HepG2 (cell line): ENCODE measurements at regions not wholly inside any gene's neighbourhood (a gene's known extent, or its start where the extent isn't known, plus 50 kb on each side); places are given as distances from the start of the nearest gene placed in this dataset.
A peak's percentile ranks its signal among the peaks of the same experiment; 100 is the strongest.

Experiments used
- ATAC-seq: fragments of 200-7000 bp; cut with Tn5 transposase; 3 replicates; pipeline ENCODE4 v1.9.1; 2020; ENCODE audit warnings: mild to moderate bottlenecking, moderate library complexity
- BruUV-seq: library from RNA; stranded (reverse); fragments of 400-500 nt; replicated peaks from 2 replicates; lab custom pipeline; 2021; lab: Mats Ljungman, UMichigan
- CTCF ChIA-PET: fragments of 300-600 bp; formaldehyde crosslinking; extraction: SDS; loops from one replicate; lab custom pipeline; 2021; ENCODE audit warnings: low total read pairs, inconsistent platforms, low intra/inter-chr PET ratio; lab: Yijun Ruan, JAX
- POLR2A ChIA-PET: fragments of 350-600 bp; sonication (Branson Sonifier 250); formaldehyde crosslinking; loops from one replicate; lab custom pipeline; 2020; ENCODE audit warnings: antibody characterized with exemption, inconsistent platforms; lab: Yijun Ruan, JAX
- DNase-seq: peaks from one replicate; pipeline ENCODE4 v3.0.0-alpha.2; 2015; ENCODE audit warnings: low spot score
- FAIRE-seq: peaks from 3 replicates; lab custom pipeline; 2011; peaks lifted over from hg19 to GRCh38; lab: Jason Lieb, UNC
- H2AFZ ChIP-seq: one replicate; pipeline ENCODE4 v1.6.1; 2011; ENCODE audit warnings: low read length, inconsistent platforms
- H3K27ac ChIP-seq: fragments of 300-600 bp; 3 replicates; pipeline ENCODE4 v1.8.0; 2011; ENCODE audit warnings: mixed run types, mild to moderate bottlenecking, mixed read lengths, low read length, inconsistent platforms; ENCODE audit not compliant: insufficient read depth; ENCODE audit errors: extremely low read length
- H3K27me3 ChIP-seq, 2 experiments: fragments of 200-600 bp in 1 of 2; 2 replicates in 1 of 2; 3 replicates in 1 of 2; pipeline versions ENCODE4 v1.6.0 to v1.8.0; 2011; ENCODE audit warnings: low read length in 2 of 2, mild to moderate bottlenecking in 2 of 2, moderate library complexity in 2 of 2, inconsistent platforms in 1 of 2; ENCODE audit not compliant: insufficient read depth in 2 of 2, control insufficient read depth in 1 of 2
- H3K36me3 ChIP-seq, 2 experiments: fragments of 200-600 bp in 1 of 2; replicated peaks in 1 of 2; 2 replicates in 1 of 2; 3 replicates in 1 of 2; pipeline versions ENCODE4 v1.5.1 to v1.8.0; 2011; ENCODE audit warnings: low read length in 2 of 2, inconsistent platforms in 1 of 2; ENCODE audit not compliant: insufficient read depth in 2 of 2, control insufficient read depth in 1 of 2
- H3K4me1 ChIP-seq: 2 replicates; pipeline ENCODE4 v1.5.1; 2012; ENCODE audit warnings: low read length, inconsistent platforms; ENCODE audit not compliant: insufficient read depth
- H3K4me2 ChIP-seq: 2 replicates; pipeline ENCODE4 v1.6.0; 2011; ENCODE audit warnings: low read depth, low read length, inconsistent platforms
- H3K4me3 ChIP-seq, 3 experiments: fragments of 200-600 bp in 1 of 3; sonication (generic), shearing (Covaris generic) in 1 of 3; replicated peaks in 1 of 3; 2 replicates each; pipeline ENCODE4 v1.5.1; 2011 to 2016; ENCODE audit warnings: low read length in 3 of 3, inconsistent platforms in 2 of 3, low read depth in 2 of 3, mild to moderate bottlenecking in 2 of 3, control low read depth in 1 of 3, mixed read lengths in 1 of 3; ENCODE audit not compliant: insufficient read depth in 1 of 3
- H3K79me2 ChIP-seq: one replicate; pipeline ENCODE4 v1.6.1; 2011; ENCODE audit warnings: low read length, inconsistent platforms; ENCODE audit not compliant: insufficient read depth
- H3K9ac ChIP-seq: 2 replicates; pipeline ENCODE4 v1.6.0; 2011; ENCODE audit warnings: mild to moderate bottlenecking, low read depth, low read length, inconsistent platforms; ENCODE audit not compliant: insufficient read depth
- H3K9me3 ChIP-seq: 2 replicates; pipeline ENCODE4 v1.5.1; 2012; ENCODE audit warnings: mild to moderate bottlenecking, low read length
- H4K20me1 ChIP-seq: 2 replicates; pipeline ENCODE4 v1.6.0; 2011; ENCODE audit warnings: inconsistent platforms, mild to moderate bottlenecking, low read length, moderate library complexity; ENCODE audit not compliant: insufficient read depth
- AGO2 ChIP-seq: fragments of 200-400 bp; formaldehyde crosslinking; optimal IDR thresholded peaks from 2 replicates; pipeline ENCODE3; 2017; ENCODE audit warnings: mild to moderate bottlenecking, low read depth, low read length, moderate library complexity
- GLI4 ChIP-seq: sonication (generic); formaldehyde crosslinking; IDR thresholded peaks from 2 replicates; pipeline ENCODE4 v1.5.1; 2020; ENCODE audit warnings: missing genetic modification reagents, mild to moderate bottlenecking, moderate library complexity, borderline replicate concordance
- HHEX ChIP-seq: IDR thresholded peaks from 2 replicates; pipeline ENCODE4 v1.6.1; 2016; ENCODE audit warnings: control low read depth
- MAFK ChIP-seq, 2 experiments: IDR thresholded peaks in 1 of 2; conservative IDR thresholded peaks in 1 of 2; 2 replicates each; pipeline ENCODE4 v1.6.1; 2011; ENCODE audit warnings: improper control_type of control experiment in 2 of 2, low read length in 2 of 2
- MED1 ChIP-seq: sonication (generic); formaldehyde crosslinking; IDR thresholded peaks from 2 replicates; pipeline ENCODE4 v1.4.0; 2020; ENCODE audit warnings: missing genetic modification reagents
- MZF1 ChIP-seq: sonication (generic); formaldehyde crosslinking; IDR thresholded peaks from 2 replicates; pipeline ENCODE4 v1.8.1; 2023; ENCODE audit warnings: mild to moderate bottlenecking, missing genetic modification reagents, borderline replicate concordance
- NCOA5 ChIP-seq: sonication (generic); formaldehyde crosslinking; IDR thresholded peaks from 2 replicates; pipeline ENCODE4 v1.4.0; 2020; ENCODE audit warnings: missing genetic modification reagents
- NFKBIZ ChIP-seq: IDR thresholded peaks from 2 replicates; pipeline ENCODE4 v1.6.1; 2018; ENCODE audit warnings: missing genetic modification reagents, missing compliant biosample characterization
- PHB2 ChIP-seq: fragments of 450-650 bp; IDR thresholded peaks from 2 replicates; pipeline ENCODE4 v1.6.1; 2018; ENCODE audit not compliant: partially characterized antibody
- RELA ChIP-seq: sonication (generic); formaldehyde crosslinking; IDR thresholded peaks from 2 replicates; pipeline ENCODE4 v1.4.0; 2020; ENCODE audit warnings: missing genetic modification reagents
- SMAD1 ChIP-seq: sonication (generic); formaldehyde crosslinking; IDR thresholded peaks from 2 replicates; pipeline ENCODE4 v1.4.0; 2020; ENCODE audit warnings: missing genetic modification reagents, low read depth, mild to moderate bottlenecking, borderline replicate concordance
- SP2 ChIP-seq: sonication (generic); formaldehyde crosslinking; IDR thresholded peaks from 2 replicates; pipeline ENCODE4 v1.5.1; 2020; ENCODE audit warnings: mild to moderate bottlenecking, missing genetic modification reagents
- SSRP1 ChIP-seq: IDR thresholded peaks from 2 replicates; pipeline ENCODE4 v1.6.1; 2016; ENCODE audit warnings: control low read depth
- TAF1 ChIP-seq: sonication (generic); formaldehyde crosslinking; IDR thresholded peaks from 2 replicates; pipeline ENCODE4 v1.4.0; 2020; ENCODE audit warnings: missing genetic modification reagents
- TBX3 ChIP-seq: fragments of 450-650 bp; IDR thresholded peaks from 2 replicates; pipeline ENCODE4 v1.6.1; 2017; ENCODE audit warnings: antibody characterized with exemption, mild to moderate bottlenecking, inconsistent platforms, borderline replicate concordance
- TEAD3 ChIP-seq: optimal IDR thresholded peaks from 2 replicates; pipeline ENCODE3; 2016; ENCODE audit warnings: borderline replicate concordance
- U2AF2 ChIP-seq: fragments of 200-400 bp; formaldehyde crosslinking; IDR thresholded peaks from 2 replicates; pipeline ENCODE4 v1.6.1; 2017; ENCODE audit warnings: low read depth, mild to moderate bottlenecking, low read length
- ZIK1 ChIP-seq: sonication (generic); formaldehyde crosslinking; IDR thresholded peaks from 2 replicates; pipeline ENCODE4 v1.5.0; 2020; ENCODE audit warnings: mild to moderate bottlenecking, low read depth, missing genetic modification reagents, borderline replicate concordance
- ZNF253 ChIP-seq: sonication (generic); formaldehyde crosslinking; IDR thresholded peaks from 2 replicates; pipeline ENCODE4 v1.8.0; 2022; ENCODE audit warnings: mild to moderate bottlenecking, missing genetic modification reagents, borderline replicate concordance
- WGBS: methylation state at CpG from one replicate; pipeline ENCODE4 v1.1.6; 2017; ENCODE audit warnings: low lambda C conversion rate; 5-methylcytosine and 5-hydroxymethylcytosine counted together
- in situ Hi-C: cut with HindIII; loops from 2 replicates; pipeline ENCODE4 v1.10.0; 2017; ENCODE audit warnings: low pct_unique_long_range_greater_than_20kb; ENCODE audit not compliant: extremely low pct_ligation_motif_present
- intact Hi-C: fragments of 100-400 bp; cut with micrococcal nuclease; formaldehyde crosslinking; loops from one replicate; pipeline ENCODE4 v1.10.0; 2022; ENCODE audit not compliant: unreplicated experiment
- TF ChIP-seq, protein P1 (sequence below): sonication (generic); formaldehyde crosslinking; IDR thresholded peaks from 2 replicates; pipeline ENCODE4 v1.4.0; 2020; ENCODE audit warnings: missing genetic modification reagents

GRCh38 chr2:37552339-37552738 is 119.1 kb downstream of the CDC42EP3 start:
- H2AFZ ChIP-seq, result no peak overlapping the region
- intact Hi-C loops, result no loop called here
- DNase-seq, result no peak
- no peaks in the 10 kb centered on the region for H3K36me3 ChIP-seq
- H3K4me2 ChIP-seq, result no peak overlapping the region
- H3K4me1 ChIP-seq, result no peaks in the 10 kb centered on the region
- H3K9me3 ChIP-seq, result no peaks in the 10 kb centered on the region
- no peak for TF ChIP-seq AGO2
- TF ChIP-seq TEAD3 (CRISPR knock-in tag), result no peak
- no peak for TF ChIP-seq NCOA5 (CRISPR knock-in tag)
- TF ChIP-seq MAFK (conservative IDR thresholded peaks at IDR 0.05 in 1 of 2, IDR thresholded peaks at IDR 0.05 in 1 of 2; ENCODE audit: low read length in 2 of 2), result 0 out of 4 replicates have a peak, but pooled peaks of 1 of the 2 experiments have one; percentile 6
- TF ChIP-seq HHEX (CRISPR knock-in tag), result no peak
- no peak for TF ChIP-seq ZIK1 (CRISPR knock-in tag)
- TF ChIP-seq TBX3, result no peak
- no peak for TF ChIP-seq SSRP1
- FAIRE-seq, result no peak
- no peak overlapping the region for H3K27ac ChIP-seq
- H3K4me3 ChIP-seq, result no peak overlapping the region
- no peak overlapping the region for H3K9ac ChIP-seq
- WGBS, result 18% methylated on average over 2 of the region's 2 CpGs
- BruUV-seq, result no TSS peak
- H4K20me1 ChIP-seq, result no peaks in the 10 kb centered on the region
- H3K79me2 ChIP-seq, result no peaks in the 10 kb centered on the region
- peaks cover 0 to 11% of the 10 kb centered on the region in 2 experiments; a peak in 2 of 5 replicates for H3K27me3 ChIP-seq
- ChIA-PET CTCF (no interaction called here), POLR2A (no interaction called here)
- in situ Hi-C loops, result no loop called here
- no peak for ATAC-seq

GRCh38 chr2:37553411-37554154 is 117.9 kb downstream of the CDC42EP3 start:
- intact Hi-C loops (no loop called here), in situ Hi-C loops (no loop called here)
- no peak for ATAC-seq
- no peaks in the 10 kb centered on the region for H3K9me3 ChIP-seq
- DNase-seq, result no peak
- no peak for FAIRE-seq
- no peak overlapping the region for H3K9ac ChIP-seq
- no peaks in the 10 kb centered on the region for H3K4me1 ChIP-seq
- WGBS, result 14% methylated on average over 5 of the region's 5 CpGs
- no peaks in the 10 kb centered on the region for H4K20me1 ChIP-seq
- H3K4me3 ChIP-seq, result no peak overlapping the region
- peaks cover 0 to 7% of the 10 kb centered on the region in 2 experiments; a peak in 2 of 5 replicates for H3K27me3 ChIP-seq
- no peak overlapping the region for H3K4me2 ChIP-seq
- H3K27ac ChIP-seq, result no peak overlapping the region
- no peaks in the 10 kb centered on the region for H3K79me2 ChIP-seq
- ChIA-PET POLR2A (no interaction called here), CTCF (no interaction called here)
- H3K36me3 ChIP-seq, result no peaks in the 10 kb centered on the region
- BruUV-seq, result no TSS peak
- no peak overlapping the region for H2AFZ ChIP-seq
- TF ChIP-seq, protein P1, sequence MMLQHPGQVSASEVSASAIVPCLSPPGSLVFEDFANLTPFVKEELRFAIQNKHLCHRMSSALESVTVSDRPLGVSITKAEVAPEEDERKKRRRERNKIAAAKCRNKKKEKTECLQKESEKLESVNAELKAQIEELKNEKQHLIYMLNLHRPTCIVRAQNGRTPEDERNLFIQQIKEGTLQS (CRISPR knock-in tag), result no peak
- TF ChIP-seq U2AF2 (no peak), SMAD1 (no peak), MED1 (CRISPR knock-in tag) (no peak), NFKBIZ (CRISPR knock-in tag) (no peak), RELA (CRISPR knock-in tag) (no peak), TAF1 (no peak), MZF1 (CRISPR knock-in tag) (no peak), SP2 (CRISPR knock-in tag) (no peak), PHB2 (no peak), GLI4 (CRISPR knock-in tag) (no peak), ZNF253 (CRISPR knock-in tag) (no peak)
